ENCODE measurements at regions not wholly inside any gene's neighbourhood (a gene's known extent, or its start where the extent isn't known, plus 50 kb on each side); places are given as distances from the start of the nearest gene placed in this dataset.
"Not testable (repeated sequence)": the region's sequence is repeated elsewhere in the genome, so short reads cannot be mapped to it uniquely, and the experiment has no call there.

GRCh38 chr12:85617307-85618091 lies 218.7 kb downstream of the RASSF9 start:
- intact Hi-C loops (cut with micrococcal nuclease), result no loop called here
- Mint-ChIP-seq H3K27ac (no peak overlapping the region), H3K9me3 (no peaks in the 10 kb centered on the region), H3K27me3 (ENCODE audit: insufficient read depth) (no peaks in the 10 kb centered on the region), H3K36me3 (ENCODE audit: low read depth) (no peaks in the 10 kb centered on the region), H3K4me3 (no peak overlapping the region), H3K4me1 (ENCODE audit: low read depth) (no peaks in the 10 kb centered on the region)
- no peak for DNase-seq (ENCODE audit: low spot score)

DNA sequence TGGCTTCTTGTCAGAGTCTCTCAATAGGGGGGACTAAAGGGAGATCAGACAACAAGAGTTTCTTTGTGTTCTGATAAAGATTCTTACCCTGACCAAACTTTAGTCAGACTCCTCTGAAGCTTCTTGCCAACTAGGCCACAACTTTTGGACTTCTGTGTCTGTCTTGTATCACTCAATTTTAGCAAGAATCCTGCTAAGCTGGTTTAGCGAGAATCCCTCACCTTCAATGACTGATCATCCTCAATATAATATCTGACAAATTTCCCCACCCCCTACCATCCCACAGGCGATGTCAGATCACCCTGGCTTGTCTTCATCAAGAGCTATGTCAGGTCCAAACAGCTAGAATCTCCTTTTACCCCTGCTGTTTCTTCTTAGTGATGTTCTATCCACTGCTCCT lies 215.2 kb downstream of the RASSF9 start:
- Mint-ChIP-seq H3K9me3 (no peaks in the 10 kb centered on the region), H3K27me3 (ENCODE audit: insufficient read depth) (no peaks in the 10 kb centered on the region), H3K4me3 (no peak overlapping the region), H3K27ac (no peak overlapping the region), H3K36me3 (ENCODE audit: low read depth) (no peaks in the 10 kb centered on the region), H3K4me1 (ENCODE audit: low read depth) (no peaks in the 10 kb centered on the region)
- intact Hi-C loops (cut with micrococcal nuclease), result no loop called here
- DNase-seq (ENCODE audit: low spot score), result no peak

DNA sequence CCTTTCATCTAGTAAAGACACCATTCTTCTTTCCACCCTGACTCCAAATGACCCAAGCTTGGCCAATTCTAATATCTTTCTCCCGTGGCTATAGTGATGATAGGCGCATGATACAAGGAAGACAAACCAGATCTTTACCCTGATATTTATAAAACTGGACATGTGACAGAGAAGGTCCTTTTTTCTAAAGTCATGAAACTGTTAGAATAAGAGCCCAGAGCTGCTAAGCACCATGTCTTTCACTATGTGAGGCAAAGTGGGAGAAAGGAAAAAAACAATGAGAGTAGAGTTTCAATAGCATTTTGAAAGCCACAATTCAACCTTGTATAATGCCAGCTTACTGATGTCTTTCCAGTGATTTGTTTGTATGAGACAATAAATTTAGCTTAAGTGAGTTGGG lies 212.4 kb downstream of the RASSF9 start:
- H3K27me3 Mint-ChIP-seq (ENCODE audit: insufficient read depth), result no peaks in the 10 kb centered on the region
- no peak overlapping the region for H3K4me3 Mint-ChIP-seq
- H3K27ac Mint-ChIP-seq, result no peak overlapping the region
- no peaks in the 10 kb centered on the region for H3K36me3 Mint-ChIP-seq (ENCODE audit: low read depth)
- DNase-seq (ENCODE audit: low spot score), result no peak
- H3K9me3 Mint-ChIP-seq, result no peaks in the 10 kb centered on the region
- intact Hi-C loops (cut with micrococcal nuclease), result no loop called here
- H3K4me1 Mint-ChIP-seq (ENCODE audit: low read depth), result no peaks in the 10 kb centered on the region

DNA sequence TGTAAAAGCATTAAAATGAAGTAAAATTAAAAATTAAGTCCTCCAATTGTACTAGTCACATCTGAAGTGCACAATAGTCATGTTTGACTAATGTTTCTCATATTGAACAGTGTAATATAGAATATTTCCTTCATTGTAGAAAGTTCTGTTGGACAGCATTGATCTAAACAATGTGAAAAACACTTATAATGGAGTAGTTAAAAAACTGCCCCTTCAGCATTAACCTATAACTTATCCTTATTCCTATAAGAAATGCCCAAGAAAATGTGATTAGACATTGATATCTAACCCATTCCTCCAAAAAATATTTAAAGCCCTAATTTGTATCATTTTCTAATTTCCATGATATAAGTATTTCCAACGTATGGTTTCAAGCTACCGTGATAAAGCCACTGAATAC lies 210.7 kb downstream of the RASSF9 start:
- H3K27ac Mint-ChIP-seq, result no peak overlapping the region
- no peaks in the 10 kb centered on the region for H3K9me3 Mint-ChIP-seq
- H3K4me3 Mint-ChIP-seq, result no peak overlapping the region
- intact Hi-C loops (cut with micrococcal nuclease), result no loop called here
- no peaks in the 10 kb centered on the region for H3K36me3 Mint-ChIP-seq (ENCODE audit: low read depth)
- no peaks in the 10 kb centered on the region for H3K27me3 Mint-ChIP-seq (ENCODE audit: insufficient read depth)
- no peak for DNase-seq (ENCODE audit: low spot score)
- no peaks in the 10 kb centered on the region for H3K4me1 Mint-ChIP-seq (ENCODE audit: low read depth)

DNA sequence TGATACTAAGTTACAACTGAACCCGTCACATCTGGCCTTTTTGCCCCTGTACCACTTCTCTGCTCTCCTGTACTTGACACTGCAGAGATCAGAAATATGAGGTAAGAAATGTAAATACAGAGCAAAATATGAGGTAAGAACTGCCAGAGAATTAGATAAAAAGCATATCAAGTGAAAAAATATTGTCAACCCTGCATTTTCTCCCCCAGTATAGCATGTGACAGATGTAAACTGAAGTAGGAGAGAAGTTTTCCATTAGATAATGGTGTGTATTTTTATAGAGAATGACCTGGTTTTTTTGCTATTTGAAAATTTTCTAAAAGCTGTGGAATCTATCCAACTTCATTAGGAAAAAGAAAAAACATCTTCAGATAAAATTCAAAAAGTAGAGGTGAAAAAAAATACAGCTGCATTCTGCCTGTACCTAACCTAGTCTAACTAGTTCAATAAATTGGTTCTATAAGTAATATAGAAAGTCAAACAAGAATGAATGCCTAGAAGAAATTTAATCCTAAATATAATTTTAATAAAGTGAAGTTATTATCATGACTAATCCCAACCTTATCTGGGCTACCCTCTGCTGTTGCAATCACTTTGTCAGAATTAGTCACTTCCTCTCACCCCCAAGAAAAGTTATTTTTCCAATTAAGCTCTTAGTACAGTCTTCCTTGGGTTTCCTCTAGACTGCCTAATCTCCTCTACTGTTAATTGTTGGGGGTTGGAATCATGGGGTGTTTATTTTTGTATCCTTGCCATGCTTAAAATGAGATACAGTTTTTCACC lies 210.0 kb downstream of the RASSF9 start:
- no peaks in the 10 kb centered on the region for H3K27me3 Mint-ChIP-seq (ENCODE audit: insufficient read depth)
- no peak for DNase-seq (ENCODE audit: low spot score)
- no peak overlapping the region for H3K4me3 Mint-ChIP-seq
- intact Hi-C loops (cut with micrococcal nuclease), result no loop called here
- no peaks in the 10 kb centered on the region for H3K9me3 Mint-ChIP-seq
- H3K4me1 Mint-ChIP-seq (ENCODE audit: low read depth), result no peaks in the 10 kb centered on the region
- H3K36me3 Mint-ChIP-seq (ENCODE audit: low read depth), result no peaks in the 10 kb centered on the region
- no peak overlapping the region for H3K27ac Mint-ChIP-seq

DNA sequence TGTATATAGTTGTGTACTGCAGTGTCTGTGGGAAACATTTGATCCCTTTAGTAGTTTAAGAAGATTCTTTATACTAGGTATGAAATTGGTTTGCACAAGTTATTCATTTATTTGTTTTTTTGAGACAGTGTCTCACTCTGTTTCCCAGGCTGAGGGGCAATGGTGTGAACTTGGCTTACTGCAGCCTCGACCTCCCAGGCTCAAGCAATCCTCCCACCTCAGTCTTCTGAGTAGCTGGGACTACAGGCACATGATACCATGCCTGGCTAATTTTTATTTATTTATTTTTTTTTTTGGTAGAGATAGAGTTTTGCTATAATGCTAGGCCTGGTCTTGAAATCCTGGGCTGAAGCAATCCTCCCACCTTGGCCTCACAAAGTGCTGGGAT lies 209.4 kb downstream of the RASSF9 start:
- Mint-ChIP-seq H3K9me3 (no peaks in the 10 kb centered on the region), H3K27me3 (ENCODE audit: insufficient read depth) (no peaks in the 10 kb centered on the region), H3K27ac (no peak overlapping the region), H3K36me3 (ENCODE audit: low read depth) (no peaks in the 10 kb centered on the region), H3K4me1 (ENCODE audit: low read depth) (no peaks in the 10 kb centered on the region), H3K4me3 (no peak overlapping the region)
- DNase-seq (ENCODE audit: low spot score), result no peak
- intact Hi-C loops (cut with micrococcal nuclease), result no loop called here

DNA sequence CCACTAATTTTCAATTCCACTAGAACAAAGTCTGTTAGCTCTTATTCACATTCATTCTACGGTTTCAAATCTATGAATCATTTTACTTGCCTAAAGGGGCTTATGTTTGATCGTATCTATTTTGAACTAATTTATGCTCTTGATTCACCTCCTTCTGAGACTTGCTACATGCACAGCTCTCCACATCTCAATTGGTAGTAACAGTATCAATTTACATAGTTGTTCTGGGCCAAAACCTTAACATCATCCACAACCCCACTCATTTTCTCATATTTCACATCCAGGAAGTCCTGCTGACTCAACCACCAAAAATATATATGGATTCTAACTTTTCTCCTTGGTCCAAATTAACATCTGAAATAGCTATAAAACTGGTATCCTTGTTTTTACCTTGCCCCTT lies 208.6 kb downstream of the RASSF9 start:
- H3K36me3 Mint-ChIP-seq (ENCODE audit: low read depth), result no peaks in the 10 kb centered on the region
- H3K4me1 Mint-ChIP-seq (ENCODE audit: low read depth), result no peaks in the 10 kb centered on the region
- H3K9me3 Mint-ChIP-seq, result no peaks in the 10 kb centered on the region
- intact Hi-C loops (cut with micrococcal nuclease), result no loop called here
- no peak for DNase-seq (ENCODE audit: low spot score)
- H3K4me3 Mint-ChIP-seq, result no peak overlapping the region
- no peak overlapping the region for H3K27ac Mint-ChIP-seq
- H3K27me3 Mint-ChIP-seq (ENCODE audit: insufficient read depth), result no peaks in the 10 kb centered on the region

DNA sequence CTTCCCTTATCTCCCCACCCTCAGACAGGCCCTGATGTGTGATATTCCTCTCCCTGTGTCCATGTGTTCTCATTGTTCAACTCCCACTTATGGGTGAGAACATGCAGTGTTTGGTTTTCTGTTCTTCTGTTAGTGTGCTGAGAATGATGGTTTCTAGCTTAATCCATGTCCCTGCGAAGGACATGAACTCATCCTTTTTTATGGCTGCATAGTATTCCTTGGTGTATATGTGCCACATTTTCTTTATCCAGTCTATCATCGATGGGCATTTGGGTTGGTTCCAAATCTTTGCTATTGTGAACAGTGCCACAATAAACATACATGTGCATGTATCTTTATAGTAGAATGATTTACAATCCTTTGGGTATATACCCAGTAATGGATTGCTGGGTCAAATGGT lies 207.6 kb downstream of the RASSF9 start:
- H3K4me1 Mint-ChIP-seq (ENCODE audit: low read depth); H3K27ac Mint-ChIP-seq; H3K36me3 Mint-ChIP-seq (ENCODE audit: low read depth); H3K27me3 Mint-ChIP-seq (ENCODE audit: insufficient read depth); H3K4me3 Mint-ChIP-seq; intact Hi-C loops (cut with micrococcal nuclease); H3K9me3 Mint-ChIP-seq; DNase-seq (ENCODE audit: low spot score): not testable (repeated sequence)

DNA sequence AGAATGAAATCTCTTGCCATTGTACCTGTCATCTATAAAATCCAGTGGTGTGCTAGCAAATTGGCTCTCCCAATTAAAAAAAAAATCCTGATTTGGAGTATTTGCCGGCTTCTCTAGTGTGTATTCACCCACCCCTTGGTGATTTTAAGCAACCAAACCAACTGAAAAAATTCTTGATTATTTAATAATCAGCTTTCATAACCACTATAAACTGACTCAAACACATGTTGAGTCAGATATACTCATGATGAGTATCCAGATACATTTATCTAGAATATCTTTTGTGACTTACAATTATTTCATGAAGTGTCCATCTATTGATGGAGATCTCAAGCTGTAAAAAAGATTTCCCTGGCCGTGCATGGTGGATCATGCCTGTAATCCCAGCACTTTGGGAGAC lies 205.4 kb downstream of the RASSF9 start:
- Mint-ChIP-seq H3K36me3 (ENCODE audit: low read depth) (no peaks in the 10 kb centered on the region), H3K27me3 (ENCODE audit: insufficient read depth) (no peaks in the 10 kb centered on the region)

DNA sequence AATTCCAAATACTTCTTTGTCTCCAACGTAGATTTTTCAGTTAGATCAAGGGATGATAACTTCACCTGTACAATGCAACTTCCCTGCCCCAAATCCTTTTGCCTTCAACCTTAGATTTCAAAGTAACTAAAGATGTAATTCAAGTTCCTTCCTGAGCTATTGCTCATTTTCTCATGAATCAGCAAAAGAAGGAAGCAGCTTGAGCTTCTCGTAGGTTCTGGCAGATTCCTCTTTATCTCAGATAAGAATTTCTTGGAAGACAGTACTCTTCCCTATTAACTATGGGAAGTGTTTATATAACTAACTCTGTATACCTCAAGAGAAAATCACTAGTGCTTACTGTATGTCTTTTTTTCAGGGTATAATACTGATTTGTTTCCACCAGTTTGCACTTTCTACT lies 203.8 kb downstream of the RASSF9 start:
- no peak overlapping the region for H3K4me3 Mint-ChIP-seq
- no peaks in the 10 kb centered on the region for H3K36me3 Mint-ChIP-seq (ENCODE audit: low read depth)
- DNase-seq (ENCODE audit: low spot score), result no peak
- no peak overlapping the region for H3K27ac Mint-ChIP-seq
- intact Hi-C loops (cut with micrococcal nuclease), result no loop called here
- no peaks in the 10 kb centered on the region for H3K9me3 Mint-ChIP-seq
- no peaks in the 10 kb centered on the region for H3K4me1 Mint-ChIP-seq (ENCODE audit: low read depth)
- no peaks in the 10 kb centered on the region for H3K27me3 Mint-ChIP-seq (ENCODE audit: insufficient read depth)

More for the DNA sequence above, 205.4 kb downstream of the RASSF9 start:
- Mint-ChIP-seq H3K4me1 (ENCODE audit: low read depth) (no peaks in the 10 kb centered on the region), H3K9me3 (no peaks in the 10 kb centered on the region), H3K4me3 (no peak overlapping the region), H3K27ac (no peak overlapping the region)
- no peak for DNase-seq (ENCODE audit: low spot score)
- intact Hi-C loops (cut with micrococcal nuclease), result no loop called here

DNA sequence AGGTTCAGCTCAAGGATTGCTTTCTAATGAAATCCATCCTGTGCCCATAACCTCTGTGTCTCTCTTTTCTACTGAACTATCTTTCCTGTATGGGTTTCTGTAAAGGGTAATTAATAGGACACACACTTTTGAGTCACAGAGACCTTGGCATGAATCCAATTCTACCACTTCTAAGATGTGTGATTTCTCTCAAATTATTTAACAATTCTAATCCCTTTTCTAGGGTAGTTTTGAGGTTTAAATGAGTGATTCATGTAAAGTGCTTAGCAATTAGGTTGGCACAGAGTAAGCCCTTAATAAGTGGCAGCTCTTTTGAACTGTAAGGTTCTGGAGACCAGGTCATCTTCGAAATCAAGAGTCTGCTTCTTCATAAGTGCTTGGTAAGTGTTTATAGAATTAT lies 202.7 kb downstream of the RASSF9 start:
- Mint-ChIP-seq H3K27ac (no peak overlapping the region), H3K27me3 (ENCODE audit: insufficient read depth) (no peaks in the 10 kb centered on the region), H3K36me3 (ENCODE audit: low read depth) (no peaks in the 10 kb centered on the region), H3K4me3 (no peak overlapping the region), H3K9me3 (no peaks in the 10 kb centered on the region), H3K4me1 (ENCODE audit: low read depth) (no peaks in the 10 kb centered on the region)
- intact Hi-C loops (cut with micrococcal nuclease), result no loop called here
- no peak for DNase-seq (ENCODE audit: low spot score)

DNA sequence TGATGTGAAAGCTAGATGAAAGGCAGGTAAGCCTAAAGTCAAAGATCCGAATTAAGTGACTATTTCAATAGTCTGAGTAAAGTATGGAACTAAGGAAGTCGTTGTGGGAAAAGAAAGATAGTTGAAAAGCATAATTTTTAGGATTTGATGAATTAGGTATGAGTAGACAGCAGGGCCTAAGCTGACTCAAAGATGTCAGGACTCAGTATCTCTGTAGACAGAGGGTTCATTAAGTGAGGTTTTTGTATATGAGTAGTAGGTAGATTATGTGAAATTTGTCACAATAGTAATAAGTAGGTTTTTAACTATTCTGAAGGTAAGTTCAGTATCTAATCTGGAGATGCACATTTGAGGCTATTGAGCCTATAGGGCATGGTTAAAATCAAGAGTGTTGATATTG lies 196.4 kb downstream of the RASSF9 start:
- DNase-seq (ENCODE audit: low spot score), result no peak
- Mint-ChIP-seq H3K4me1 (ENCODE audit: low read depth) (no peaks in the 10 kb centered on the region), H3K9me3 (no peaks in the 10 kb centered on the region), H3K27ac (no peak overlapping the region), H3K27me3 (ENCODE audit: insufficient read depth) (no peaks in the 10 kb centered on the region), H3K36me3 (ENCODE audit: low read depth) (no peaks in the 10 kb centered on the region), H3K4me3 (no peak overlapping the region)
- intact Hi-C loops (cut with micrococcal nuclease), result no loop called here

GRCh38 chr12:85641796-85642195 lies 194.4 kb downstream of the RASSF9 start:
- intact Hi-C loops (cut with micrococcal nuclease), result no loop called here
- Mint-ChIP-seq H3K4me3 (no peak overlapping the region), H3K4me1 (ENCODE audit: low read depth) (no peaks in the 10 kb centered on the region), H3K27ac (no peak overlapping the region), H3K36me3 (ENCODE audit: low read depth) (no peaks in the 10 kb centered on the region), H3K27me3 (ENCODE audit: insufficient read depth) (no peaks in the 10 kb centered on the region), H3K9me3 (no peaks in the 10 kb centered on the region)
- no peak for DNase-seq (ENCODE audit: low spot score)
